ENCODE measurements at regions not wholly inside any gene's neighbourhood (a gene's known extent, or its start where the extent isn't known, plus 50 kb on each side); places are given as distances from the start of the nearest gene placed in this dataset.

DNA sequence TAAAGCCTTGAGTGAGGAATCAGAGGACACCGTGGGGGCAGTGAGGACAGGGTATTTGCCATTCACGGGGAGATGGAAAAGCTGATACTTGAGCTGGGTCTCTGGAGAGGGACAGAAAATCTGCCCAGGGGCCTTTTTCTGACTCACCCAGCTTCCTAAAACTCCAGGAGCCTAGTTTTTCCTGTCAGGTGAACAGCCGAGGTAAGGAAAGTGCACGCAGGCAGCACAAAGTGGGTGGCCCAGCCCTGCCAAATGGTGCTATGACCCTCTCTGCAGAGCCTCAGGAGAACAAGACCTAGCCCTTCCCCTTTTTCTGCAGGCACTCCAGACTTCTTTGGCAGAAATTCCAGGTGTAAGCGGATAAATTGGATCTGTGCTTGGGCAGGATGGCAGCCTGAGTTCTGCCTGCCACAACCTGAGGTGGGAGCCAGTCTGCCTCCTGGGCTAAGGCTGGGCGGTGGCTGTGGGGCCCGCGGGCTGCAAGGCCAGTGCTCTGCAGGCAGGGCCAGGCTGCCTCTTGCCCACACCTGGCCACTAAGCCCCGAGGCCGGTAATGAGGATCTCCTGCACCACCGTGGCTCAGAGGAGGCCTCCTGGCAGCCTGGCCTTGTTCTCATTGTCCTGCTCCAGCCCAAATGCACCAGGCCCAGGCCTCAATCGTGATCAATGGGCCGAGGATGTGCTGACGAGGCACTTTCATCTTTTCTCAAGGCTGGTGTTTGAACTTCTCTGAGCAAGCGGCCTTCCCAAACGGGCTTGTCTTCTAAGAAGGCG lies 72.9 kb upstream of the LMO1 start:
- no TSS peak for BruUV-seq (replicated peaks)
- CTCF ChIA-PET (ENCODE audit: low intra/inter-chr PET ratio) = no interaction called here
- Histone ChIP-seq H3K9ac (ENCODE audit: insufficient read depth in 1 of 2, low read depth in 2 of 2, low read length in 2 of 2) (no peak overlapping the region), H2AFZ (ENCODE audit: low read depth, low read length) (no peak overlapping the region), H3K36me3 (ENCODE audit: control insufficient read depth, insufficient read depth, low read length) (no peaks in the 10 kb centered on the region), H3K4me3 (no peak overlapping the region), H4K20me1 (replicated peaks; ENCODE audit: control insufficient read depth, insufficient read depth, low read length) (no peaks in the 10 kb centered on the region), H3K4me1 (replicated peaks in 1 of 2; ENCODE audit: control insufficient read depth in 2 of 2, insufficient read depth in 2 of 2, low read length in 2 of 2) (peaks cover 0 to 3% of the 10 kb centered on the region in 2 experiments; a peak in 2 of 5 replicates), H3K27me3 (ENCODE audit: control insufficient read depth in 2 of 2, insufficient read depth in 2 of 2, low read length in 2 of 2) (peaks cover 3 to 55% of the 10 kb centered on the region in 2 experiments), H3K27ac (ENCODE audit: extremely low read depth, low read depth, low read length) (no peak overlapping the region), H3K9me3 (replicated peaks; ENCODE audit: control insufficient read depth, insufficient read depth, low read depth, low read length) (no peaks in the 10 kb centered on the region), H3K9me1 (ENCODE audit: control insufficient read depth, insufficient read depth, low read length) (no peaks in the 10 kb centered on the region), H3K4me2 (ENCODE audit: insufficient read depth, low read length) (no peak overlapping the region), H3K79me2 (ENCODE audit: control insufficient read depth, insufficient read depth, low read length) (no peaks in the 10 kb centered on the region)
- WGBS (ENCODE audit: insufficient coverage, low coverage, missing lambda C conversion rate) = 6% methylated on average over 17 of the region's 17 CpGs
- intact Hi-C loops (cut with micrococcal nuclease) = no loop called here
- in situ Hi-C loops (cut with MboI) = no loop called here
- FAIRE-seq = no peak
- POLR2A ChIA-PET = no interaction called here
- TF ChIP-seq MAFK (IDR thresholded peaks at IDR 0.05; ENCODE audit: low read length) (peak; percentile 89), C11orf30 (IDR thresholded peaks at IDR 0.05; ENCODE audit: low read depth) (peak; percentile 87), MAFF (IDR thresholded peaks at IDR 0.05; ENCODE audit: low read length) (peak; percentile 84), ZNF316 (IDR thresholded peaks at IDR 0.05) (peak; percentile 92), MAFG (tag; conservative IDR thresholded peaks at IDR 0.05) (peak; percentile 85)
- TF ChIP-seq, protein P1, sequence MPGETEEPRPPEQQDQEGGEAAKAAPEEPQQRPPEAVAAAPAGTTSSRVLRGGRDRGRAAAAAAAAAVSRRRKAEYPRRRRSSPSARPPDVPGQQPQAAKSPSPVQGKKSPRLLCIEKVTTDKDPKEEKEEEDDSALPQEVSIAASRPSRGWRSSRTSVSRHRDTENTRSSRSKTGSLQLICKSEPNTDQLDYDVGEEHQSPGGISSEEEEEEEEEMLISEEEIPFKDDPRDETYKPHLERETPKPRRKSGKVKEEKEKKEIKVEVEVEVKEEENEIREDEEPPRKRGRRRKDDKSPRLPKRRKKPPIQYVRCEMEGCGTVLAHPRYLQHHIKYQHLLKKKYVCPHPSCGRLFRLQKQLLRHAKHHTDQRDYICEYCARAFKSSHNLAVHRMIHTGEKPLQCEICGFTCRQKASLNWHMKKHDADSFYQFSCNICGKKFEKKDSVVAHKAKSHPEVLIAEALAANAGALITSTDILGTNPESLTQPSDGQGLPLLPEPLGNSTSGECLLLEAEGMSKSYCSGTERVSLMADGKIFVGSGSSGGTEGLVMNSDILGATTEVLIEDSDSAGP (CRISPR knock-in tag; IDR thresholded peaks at IDR 0.05) = no peak
- no peak for ATAC-seq
- no peak for DNase-seq (ENCODE audit: extremely low read depth in 1 of 4, low spot score in 3 of 4)

Measured in K562 (cell line).